Lung (tissue), 11 donors: ENCODE measurements at regions not wholly inside any gene's neighbourhood (a gene's known extent, or its start where the extent isn't known, plus 50 kb on each side); places are given as distances from the start of the nearest gene placed in this dataset.

Source experiments
- ATAC-seq: fragments of 200-7000 bp; cut with Tn5 transposase; one replicate; pipeline ENCODE4 v1.9.1; 2020; ENCODE audit warnings: moderate number of reproducible peaks; ENCODE audit not compliant: insufficient read depth, low FRiP score
- DNase-seq, 3 donors: peaks; one replicate each; pipeline ENCODE4 v3.0.0-alpha.2; 2013 to 2017
- H3K27ac ChIP-seq, 2 donors: one replicate each; pipeline ENCODE4 v1.5.1; 2013; ENCODE audit warnings: mild to moderate bottlenecking in 2 of 2, moderate library complexity in 2 of 2, control low read depth in 1 of 2, inconsistent platforms in 1 of 2, low read depth in 1 of 2, low read length in 1 of 2
- H3K27me3 ChIP-seq, 3 donors: one replicate each; pipeline ENCODE4 v1.5.1; 2013; ENCODE audit warnings: low read length in 2 of 3; ENCODE audit not compliant: control insufficient read depth in 3 of 3, insufficient read depth in 3 of 3
- H3K36me3 ChIP-seq, 4 donors: one replicate each; pipeline ENCODE4 v1.5.1; 2013; ENCODE audit warnings: low read length in 4 of 4, mild to moderate bottlenecking in 1 of 4, moderate library complexity in 1 of 4; ENCODE audit not compliant: control insufficient read depth in 4 of 4, insufficient read depth in 4 of 4
- H3K4me1 ChIP-seq, 5 donors: one replicate each; pipeline ENCODE4 v1.5.1; 2013; ENCODE audit warnings: low read length in 5 of 5, mild to moderate bottlenecking in 2 of 5, moderate library complexity in 1 of 5; ENCODE audit not compliant: control insufficient read depth in 5 of 5, insufficient read depth in 5 of 5
- H3K4me3 ChIP-seq: one replicate; pipeline ENCODE4 v1.5.1; 2013; ENCODE audit warnings: mild to moderate bottlenecking, control low read depth, moderate library complexity
- H3K9ac ChIP-seq, 2 donors: one replicate each; pipeline ENCODE4 v1.5.1; 2013; ENCODE audit warnings: low read length in 2 of 2, control low read depth in 1 of 2; ENCODE audit not compliant: insufficient read depth in 1 of 2
- H3K9me3 ChIP-seq, 4 donors: one replicate each; pipeline ENCODE4 v1.5.1; 2013; ENCODE audit warnings: low read length in 3 of 4, mild to moderate bottlenecking in 1 of 4, moderate library complexity in 1 of 4; ENCODE audit not compliant: control insufficient read depth in 4 of 4, insufficient read depth in 3 of 4
- CTCF ChIP-seq: IDR thresholded peaks from 2 replicates; pipeline ENCODE4 v1.5.1; 2012; ENCODE audit warnings: mild to moderate bottlenecking; ENCODE audit errors: control extremely low read depth, extremely low read depth
- WGBS, 2 donors: extraction: QIAGEN DNeasy Blood & Tissue Kit; methylation state at CpG; one replicate each; pipeline ENCODE4 v1.1.7; 2013; 5-methylcytosine and 5-hydroxymethylcytosine counted together
- donor health status: control.
- donor health status: control.
- donor health status: Bipolar disorder and iron deficiency.
- donor health status: healthy.
- donor health status: DM: yes; HTN: yes; CAD: no.

GRCh38 chr5:57745029-57745428 lies 262.4 kb upstream of the ACTBL2 start:
- TF ChIP-seq CTCF, result no peak
- DNase-seq, result no peak
- H3K9me3 ChIP-seq, result no peaks in the 10 kb centered on the region

GRCh38 chr5:57741336-57741735 lies 258.7 kb upstream of the ACTBL2 start:
- no peak for TF ChIP-seq CTCF
- Histone ChIP-seq H3K36me3 (no peaks in the 10 kb centered on the region), H3K9ac (no peak overlapping the region), H3K9me3 (no peaks in the 10 kb centered on the region), H3K27me3 (no peaks in the 10 kb centered on the region), H3K4me3 (no peak overlapping the region), H3K4me1 (peaks cover 0 to 24% (median 2%) of the 10 kb centered on the region in 5 donors), H3K27ac (no peak overlapping the region)
- DNase-seq (no peak), ATAC-seq (no peak)

More at GRCh38 chr5:57745029-57745428, 262.4 kb upstream of the ACTBL2 start:
- Histone ChIP-seq H3K4me3 (no peak overlapping the region), H3K27ac (no peak overlapping the region), H3K9ac (no peak overlapping the region), H3K4me1 (no peaks in the 10 kb centered on the region), H3K36me3 (no peaks in the 10 kb centered on the region), H3K27me3 (no peaks in the 10 kb centered on the region)
- ATAC-seq, result no peak

- no peak for DNase-seq
- 93 to 96% methylated on average over 1 of the region's 1 CpG for WGBS, 2 donors
- Histone ChIP-seq H3K4me1 (peaks cover 0 to 37% (median 4%) of the 10 kb centered on the region in 5 donors), H3K4me3 (no peak overlapping the region), H3K27ac (no peak overlapping the region), H3K27me3 (no peaks in the 10 kb centered on the region), H3K9me3 (no peaks in the 10 kb centered on the region), H3K36me3 (no peaks in the 10 kb centered on the region), H3K9ac (no peak overlapping the region)
- TF ChIP-seq CTCF, result no peak
- ATAC-seq, result no peak
These were observed 256.2 kb upstream of the ACTBL2 start for GRCh38 chr5:57738787-57739186.

GRCh38 chr5:57738301-57738700 lies 255.7 kb upstream of the ACTBL2 start:
- WGBS, 2 donors, result 94 to 95% methylated on average over 2 of the region's 2 CpGs
- H3K9ac ChIP-seq, result no peak overlapping the region
- no peaks in the 10 kb centered on the region for H3K9me3 ChIP-seq
- H3K27me3 ChIP-seq, result no peaks in the 10 kb centered on the region
- no peak overlapping the region for H3K4me3 ChIP-seq
- DNase-seq (no peak), ATAC-seq (no peak)
- H3K36me3 ChIP-seq, result no peaks in the 10 kb centered on the region
- no peak overlapping the region for H3K27ac ChIP-seq
- no peak for TF ChIP-seq CTCF
- H3K4me1 ChIP-seq, result peaks cover 0 to 39% (median 4%) of the 10 kb centered on the region in 5 donors
